ENCODE measurements at regions not wholly inside any gene's neighbourhood (a gene's known extent, or its start where the extent isn't known, plus 50 kb on each side); places are given as distances from the start of the nearest gene placed in this dataset.

DNA sequence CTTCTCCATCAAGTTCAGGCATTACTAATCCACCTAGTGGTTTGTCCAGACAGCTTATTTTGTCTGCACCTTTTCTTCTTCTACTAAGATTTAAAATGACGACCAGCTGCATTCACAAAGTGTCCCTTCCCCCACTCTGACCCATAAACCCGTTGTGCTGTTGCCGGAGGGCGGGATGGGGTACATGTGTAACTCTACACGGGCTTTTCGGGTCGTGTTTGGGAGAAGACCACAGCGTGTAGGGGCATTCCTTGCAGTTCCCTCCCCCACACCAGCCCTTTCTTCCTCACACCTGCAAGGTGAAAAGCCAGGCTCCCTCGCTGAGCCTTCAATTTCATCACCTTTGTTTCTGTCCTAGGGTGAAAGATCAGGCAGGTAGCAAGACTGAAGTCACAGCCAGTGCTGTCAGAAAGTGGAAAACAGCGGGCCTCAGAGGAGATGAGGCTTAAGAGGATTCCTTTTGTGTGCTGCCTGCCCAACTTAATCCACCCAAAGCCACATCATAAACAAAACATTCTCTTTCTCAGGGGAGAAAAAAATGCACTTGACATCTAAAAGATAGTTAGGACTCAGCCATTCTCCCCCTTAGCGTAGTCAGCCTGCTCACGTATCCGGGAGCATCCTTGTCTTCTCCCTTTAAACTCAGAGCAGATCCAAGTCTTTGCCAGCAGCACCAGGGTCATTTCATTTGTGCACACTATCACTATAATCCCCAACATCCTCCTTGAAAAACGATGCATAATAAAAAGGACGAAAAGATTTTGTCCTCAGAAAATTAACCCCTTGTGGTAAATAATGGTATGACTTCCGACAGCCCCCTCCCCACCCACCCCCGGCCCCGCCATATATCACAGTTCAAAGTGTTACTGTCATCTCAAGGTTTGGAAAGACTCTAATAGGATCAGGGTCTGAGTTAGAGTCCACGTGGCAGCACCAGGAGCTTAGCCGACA, 599.0 kb downstream of the RAB28 start:
- TF ChIP-seq, protein P1, sequence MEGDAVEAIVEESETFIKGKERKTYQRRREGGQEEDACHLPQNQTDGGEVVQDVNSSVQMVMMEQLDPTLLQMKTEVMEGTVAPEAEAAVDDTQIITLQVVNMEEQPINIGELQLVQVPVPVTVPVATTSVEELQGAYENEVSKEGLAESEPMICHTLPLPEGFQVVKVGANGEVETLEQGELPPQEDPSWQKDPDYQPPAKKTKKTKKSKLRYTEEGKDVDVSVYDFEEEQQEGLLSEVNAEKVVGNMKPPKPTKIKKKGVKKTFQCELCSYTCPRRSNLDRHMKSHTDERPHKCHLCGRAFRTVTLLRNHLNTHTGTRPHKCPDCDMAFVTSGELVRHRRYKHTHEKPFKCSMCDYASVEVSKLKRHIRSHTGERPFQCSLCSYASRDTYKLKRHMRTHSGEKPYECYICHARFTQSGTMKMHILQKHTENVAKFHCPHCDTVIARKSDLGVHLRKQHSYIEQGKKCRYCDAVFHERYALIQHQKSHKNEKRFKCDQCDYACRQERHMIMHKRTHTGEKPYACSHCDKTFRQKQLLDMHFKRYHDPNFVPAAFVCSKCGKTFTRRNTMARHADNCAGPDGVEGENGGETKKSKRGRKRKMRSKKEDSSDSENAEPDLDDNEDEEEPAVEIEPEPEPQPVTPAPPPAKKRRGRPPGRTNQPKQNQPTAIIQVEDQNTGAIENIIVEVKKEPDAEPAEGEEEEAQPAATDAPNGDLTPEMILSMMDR (conservative IDR thresholded peaks at IDR 0.05), result no peak
- TF ChIP-seq EZH2 (IDR thresholded peaks at IDR 0.05; ENCODE audit: low read depth), result no peak

All from PC-9 (cell line).